Bronchial epithelial cell (primary cell): ENCODE measurements at regions not wholly inside any gene's neighbourhood (a gene's known extent, or its start where the extent isn't known, plus 50 kb on each side); places are given as distances from the start of the nearest gene placed in this dataset.

ENCODE experiments used
- DNase-seq: peaks from one replicate; pipeline ENCODE4 v3.0.0-alpha.2; 2010; ENCODE audit warnings: low read depth
- FAIRE-seq: peaks from 2 replicates; lab custom pipeline; 2011; peaks lifted over from hg19 to GRCh38; lab: Jason Lieb, UNC
- H3K27me3 ChIP-seq: 2 replicates; pipeline ENCODE4 v1.5.1; 2011; ENCODE audit warnings: low read length; ENCODE audit not compliant: control insufficient read depth, insufficient read depth
- H3K36me3 ChIP-seq: 2 replicates; pipeline ENCODE4 v1.5.1; 2011; ENCODE audit warnings: low read length; ENCODE audit not compliant: control insufficient read depth, insufficient read depth
- H3K4me3 ChIP-seq: 2 replicates; pipeline ENCODE4 v1.5.1; 2011; ENCODE audit warnings: mild to moderate bottlenecking, low read depth, low read length, control low read depth
- TF ChIP-seq, protein P1 (sequence below): IDR thresholded peaks from 2 replicates; pipeline ENCODE4 v1.5.1; 2011; ENCODE audit warnings: mild to moderate bottlenecking, moderate library complexity, low read length, control low read depth, inconsistent platforms; ENCODE audit not compliant: insufficient read depth, severe bottlenecking

DNA sequence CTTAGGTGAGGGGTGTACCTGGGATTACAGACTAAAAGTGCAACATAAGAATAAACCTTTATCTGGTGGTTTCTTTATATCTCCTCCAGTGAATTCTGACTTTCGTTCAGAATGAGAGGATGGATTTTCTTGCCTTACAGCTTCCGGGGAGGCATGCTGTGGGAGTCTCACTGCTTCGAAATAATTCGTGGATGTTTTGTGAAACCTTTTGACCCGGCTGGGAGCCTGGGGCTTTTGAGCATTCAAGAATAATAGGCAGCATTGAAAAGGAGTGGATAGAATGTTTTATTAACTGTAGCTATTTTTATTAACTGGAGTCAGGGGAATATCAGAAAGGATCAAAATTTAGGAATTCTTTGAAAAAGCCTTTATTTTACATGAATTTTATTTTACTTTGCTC lies 149.1 kb downstream of the RWDD3 start:
- no peaks in the 10 kb centered on the region for H3K36me3 ChIP-seq
- H3K27me3 ChIP-seq, result no peaks in the 10 kb centered on the region
- DNase-seq (no peak), FAIRE-seq (no peak)
- no peak overlapping the region for H3K4me3 ChIP-seq
- TF ChIP-seq, protein P1, sequence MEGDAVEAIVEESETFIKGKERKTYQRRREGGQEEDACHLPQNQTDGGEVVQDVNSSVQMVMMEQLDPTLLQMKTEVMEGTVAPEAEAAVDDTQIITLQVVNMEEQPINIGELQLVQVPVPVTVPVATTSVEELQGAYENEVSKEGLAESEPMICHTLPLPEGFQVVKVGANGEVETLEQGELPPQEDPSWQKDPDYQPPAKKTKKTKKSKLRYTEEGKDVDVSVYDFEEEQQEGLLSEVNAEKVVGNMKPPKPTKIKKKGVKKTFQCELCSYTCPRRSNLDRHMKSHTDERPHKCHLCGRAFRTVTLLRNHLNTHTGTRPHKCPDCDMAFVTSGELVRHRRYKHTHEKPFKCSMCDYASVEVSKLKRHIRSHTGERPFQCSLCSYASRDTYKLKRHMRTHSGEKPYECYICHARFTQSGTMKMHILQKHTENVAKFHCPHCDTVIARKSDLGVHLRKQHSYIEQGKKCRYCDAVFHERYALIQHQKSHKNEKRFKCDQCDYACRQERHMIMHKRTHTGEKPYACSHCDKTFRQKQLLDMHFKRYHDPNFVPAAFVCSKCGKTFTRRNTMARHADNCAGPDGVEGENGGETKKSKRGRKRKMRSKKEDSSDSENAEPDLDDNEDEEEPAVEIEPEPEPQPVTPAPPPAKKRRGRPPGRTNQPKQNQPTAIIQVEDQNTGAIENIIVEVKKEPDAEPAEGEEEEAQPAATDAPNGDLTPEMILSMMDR, result no peak

DNA sequence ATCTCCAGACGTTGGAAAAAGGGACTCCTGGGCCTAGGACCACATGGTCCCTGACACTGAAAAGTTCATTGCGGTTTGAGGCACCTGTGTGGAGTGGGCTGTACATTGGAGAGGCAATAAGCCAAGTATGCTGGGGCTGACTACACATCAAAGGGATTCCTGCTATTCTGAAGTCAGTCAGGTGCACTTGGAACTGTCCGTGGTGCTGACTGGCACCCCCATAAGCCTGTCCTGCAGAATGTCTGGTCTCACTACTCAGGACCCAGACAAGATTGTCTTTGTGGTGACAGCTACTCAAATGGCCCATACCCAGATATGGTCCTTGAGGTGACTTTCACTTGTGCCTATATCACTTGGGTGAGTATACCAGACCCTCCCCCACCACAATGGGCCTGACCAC lies 150.6 kb downstream of the RWDD3 start:
- Histone ChIP-seq H3K4me3 (no peak overlapping the region), H3K27me3 (no peaks in the 10 kb centered on the region), H3K36me3 (no peaks in the 10 kb centered on the region)
- FAIRE-seq (no peak), DNase-seq (peak; percentile 5)
- TF ChIP-seq, protein P1, result no peak

DNA sequence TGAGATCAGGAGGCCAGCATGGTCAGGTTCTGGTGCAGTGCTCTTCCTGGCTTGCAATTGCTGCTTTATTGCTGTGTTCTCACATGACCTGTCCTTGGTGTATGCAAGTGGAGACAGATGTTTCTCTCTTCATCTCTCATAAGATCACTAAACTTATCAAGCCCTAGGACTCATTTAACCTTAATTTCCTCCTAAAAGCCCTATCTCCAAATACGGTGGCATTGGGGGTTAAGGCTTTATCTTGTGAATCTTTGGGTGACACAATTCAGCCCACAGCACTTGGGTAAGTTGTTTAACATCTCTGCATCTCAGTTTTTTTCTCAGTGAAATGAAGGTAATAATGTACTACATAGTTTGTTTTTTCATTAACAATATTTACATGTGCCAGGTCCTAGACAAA lies 152.4 kb downstream of the RWDD3 start:
- DNase-seq, result no peak
- TF ChIP-seq, protein P1, result no peak
- FAIRE-seq, result no peak
- no peak overlapping the region for H3K4me3 ChIP-seq
- H3K27me3 ChIP-seq, result no peaks in the 10 kb centered on the region
- H3K36me3 ChIP-seq, result no peaks in the 10 kb centered on the region

GRCh38 chr1:95386915-95387314 lies 152.9 kb downstream of the RWDD3 start:
- no peaks in the 10 kb centered on the region for H3K36me3 ChIP-seq
- FAIRE-seq, result no peak
- TF ChIP-seq, protein P1, result no peak
- no peak for DNase-seq
- no peak overlapping the region for H3K4me3 ChIP-seq
- H3K27me3 ChIP-seq, result no peaks in the 10 kb centered on the region

- TF ChIP-seq, protein P1, result no peak
- H3K4me3 ChIP-seq, result no peak overlapping the region
- DNase-seq (no peak), FAIRE-seq (no peak)
- H3K36me3 ChIP-seq, result no peaks in the 10 kb centered on the region
- no peaks in the 10 kb centered on the region for H3K27me3 ChIP-seq
Measured at GRCh38 chr1:95388031-95388430, 154.0 kb downstream of the RWDD3 start.

- TF ChIP-seq, protein P1, result no peak
- no peaks in the 10 kb centered on the region for H3K27me3 ChIP-seq
- DNase-seq (no peak), FAIRE-seq (no peak)
- H3K36me3 ChIP-seq, result no peaks in the 10 kb centered on the region
- H3K4me3 ChIP-seq, result no peak overlapping the region
Measured at GRCh38 chr1:95393434-95393833, 159.4 kb downstream of the RWDD3 start.
